H9 (cell line): ENCODE measurements at regions not wholly inside any gene's neighbourhood (a gene's known extent, or its start where the extent isn't known, plus 50 kb on each side); places are given as distances from the start of the nearest gene placed in this dataset.
"Not testable (repeated sequence)": the region's sequence is repeated elsewhere in the genome, so short reads cannot be mapped to it uniquely, and the experiment has no call there.

Experiments
- DNase-seq: peaks from one replicate; pipeline ENCODE4 v3.0.0-alpha.2; 2017
- H2AFZ ChIP-seq: one replicate; pipeline ENCODE4 v1.6.1; 2013; ENCODE audit warnings: mild to moderate bottlenecking, low read length, control low read depth, moderate library complexity
- H2AK5ac ChIP-seq: 2 replicates; pipeline ENCODE4 v1.6.1; 2013; ENCODE audit warnings: low read length, control low read depth, mixed read lengths; ENCODE audit not compliant: insufficient read length
- H2BK120ac ChIP-seq: one replicate; pipeline ENCODE4 v1.6.1; 2013; ENCODE audit warnings: low read depth, mild to moderate bottlenecking, low read length, control low read depth, inconsistent platforms; ENCODE audit not compliant: poor library complexity, severe bottlenecking
- H2BK12ac ChIP-seq: 2 replicates; pipeline ENCODE4 v1.6.1; 2013; ENCODE audit warnings: low read length, control low read depth, mixed read lengths, low read depth; ENCODE audit not compliant: insufficient read length
- H2BK15ac ChIP-seq: 2 replicates; pipeline ENCODE4 v1.6.1; 2013; ENCODE audit warnings: low read depth, low read length, control low read depth
- H2BK20ac ChIP-seq: one replicate; pipeline ENCODE4 v1.6.1; 2013; ENCODE audit warnings: low read depth, mild to moderate bottlenecking, low read length, control low read depth, inconsistent platforms; ENCODE audit not compliant: poor library complexity, severe bottlenecking
- H2BK5ac ChIP-seq: 2 replicates; pipeline ENCODE4 v1.6.1; 2013; ENCODE audit warnings: low read length, control low read depth, mixed read lengths; ENCODE audit not compliant: insufficient read length
- H3K14ac ChIP-seq: 2 replicates; pipeline ENCODE4 v1.6.1; 2013; ENCODE audit warnings: low read length, control low read depth; ENCODE audit not compliant: insufficient read depth
- H3K18ac ChIP-seq: 2 replicates; pipeline ENCODE4 v1.6.1; 2013; ENCODE audit warnings: low read depth, mild to moderate bottlenecking, mixed read lengths, low read length, control low read depth; ENCODE audit not compliant: insufficient read length
- H3K23ac ChIP-seq: 2 replicates; pipeline ENCODE4 v1.6.1; 2013; ENCODE audit warnings: low read length, control low read depth, mixed read lengths, low read depth; ENCODE audit not compliant: insufficient read length
- H3K23me2 ChIP-seq: 2 replicates; pipeline ENCODE4 v1.6.1; 2013; ENCODE audit warnings: low read depth, mild to moderate bottlenecking, mixed read lengths, low read length, control low read depth; ENCODE audit not compliant: insufficient read length, poor library complexity, severe bottlenecking
- H3K27ac ChIP-seq: 2 replicates; pipeline ENCODE4 v1.5.1; 2013; ENCODE audit warnings: low read length, control low read depth, mixed read lengths, low read depth; ENCODE audit not compliant: insufficient read length
- H3K27me3 ChIP-seq: 2 replicates; pipeline ENCODE4 v1.6.1; 2013; ENCODE audit warnings: low read length, control low read depth, inconsistent platforms; ENCODE audit not compliant: insufficient read depth
- H3K4ac ChIP-seq: 2 replicates; pipeline ENCODE4 v1.6.1; 2013; ENCODE audit warnings: low read depth, mild to moderate bottlenecking, control low read depth, inconsistent platforms, low read length, moderate library complexity
- H3K4me1 ChIP-seq: 2 replicates; pipeline ENCODE4 v1.6.1; 2013; ENCODE audit warnings: low read length, control low read depth, inconsistent platforms; ENCODE audit not compliant: insufficient read depth
- H3K4me2 ChIP-seq: 2 replicates; pipeline ENCODE4 v1.6.1; 2013; ENCODE audit warnings: low read length, control low read depth, mixed read lengths; ENCODE audit not compliant: insufficient read length, insufficient read depth
- H3K56ac ChIP-seq: 2 replicates; pipeline ENCODE4 v1.6.1; 2013; ENCODE audit warnings: low read depth, mild to moderate bottlenecking, mixed read lengths, low read length, control low read depth; ENCODE audit not compliant: insufficient read length
- H3K79me1 ChIP-seq: 2 replicates; pipeline ENCODE4 v1.6.1; 2013; ENCODE audit warnings: low read depth, mild to moderate bottlenecking, moderate library complexity, low read length, control low read depth, inconsistent platforms; ENCODE audit not compliant: insufficient read depth, poor library complexity, severe bottlenecking
- H3K79me2 ChIP-seq: 2 replicates; pipeline ENCODE4 v1.6.1; 2013; ENCODE audit warnings: low read length, control low read depth, inconsistent platforms; ENCODE audit not compliant: insufficient read depth
- H3K9ac ChIP-seq: 2 replicates; pipeline ENCODE4 v1.6.1; 2013; ENCODE audit warnings: low read length, control low read depth, mixed read lengths; ENCODE audit not compliant: insufficient read length; ENCODE audit errors: extremely low read depth
- H3K9me3 ChIP-seq: one replicate; pipeline ENCODE4 v1.6.1; 2013; ENCODE audit warnings: low read depth, low read length, inconsistent platforms; ENCODE audit not compliant: control insufficient read depth
- H3T11ph ChIP-seq: one replicate; pipeline ENCODE4 v1.6.1; 2013; ENCODE audit warnings: mild to moderate bottlenecking, low read length, control low read depth, inconsistent platforms
- H4K20me1 ChIP-seq: one replicate; pipeline ENCODE4 v1.6.1; 2013; ENCODE audit not compliant: control insufficient read depth, insufficient read length, insufficient read depth
- H4K5ac ChIP-seq: 2 replicates; pipeline ENCODE4 v1.6.1; 2013; ENCODE audit warnings: low read depth, mild to moderate bottlenecking, mixed read lengths, low read length, control low read depth; ENCODE audit not compliant: insufficient read length
- H4K8ac ChIP-seq: replicated peaks from 2 replicates; pipeline ENCODE4 v1.6.1; 2013; ENCODE audit warnings: low read length, control low read depth, mixed read lengths, low read depth; ENCODE audit not compliant: insufficient read length
- H4K91ac ChIP-seq: 2 replicates; pipeline ENCODE4 v1.6.1; 2013; ENCODE audit warnings: low read depth, mild to moderate bottlenecking, moderate library complexity, mixed read lengths, low read length, control low read depth; ENCODE audit not compliant: insufficient read length
- H3K27ac Mint-ChIP-seq, 3 experiments: 2 replicates in 2 of 3; 3 replicates in 1 of 3; pipeline ENCODE4 v1.8.0; 2020 to 2021; ENCODE audit warnings: mixed read lengths in 3 of 3, mild to moderate bottlenecking in 1 of 3, moderate library complexity in 1 of 3
- H3K27me3 Mint-ChIP-seq: 2 replicates; pipeline ENCODE4 v1.8.0; 2021; ENCODE audit warnings: low read depth, mild to moderate bottlenecking, moderate library complexity, mixed read lengths
- H3K36me3 Mint-ChIP-seq, 3 experiments: 2 replicates in 2 of 3; 3 replicates in 1 of 3; pipeline ENCODE4 v1.8.0; 2020 to 2021; ENCODE audit warnings: low read depth in 3 of 3, mixed read lengths in 3 of 3; ENCODE audit not compliant: insufficient read depth in 1 of 3
- H3K4me1 Mint-ChIP-seq, 2 experiments: 2 replicates each; pipeline ENCODE4 v1.8.0; 2020; ENCODE audit warnings: mixed read lengths in 2 of 2
- H3K4me3 Mint-ChIP-seq, 2 experiments: 2 replicates in 1 of 2; 3 replicates in 1 of 2; pipeline ENCODE4 v1.8.0; 2020 to 2021; ENCODE audit warnings: mild to moderate bottlenecking in 2 of 2, mixed read lengths in 2 of 2, moderate library complexity in 1 of 2
- H3K9me3 Mint-ChIP-seq, 2 experiments: 2 replicates in 1 of 2; 3 replicates in 1 of 2; pipeline ENCODE4 v1.8.0; 2020; ENCODE audit warnings: mild to moderate bottlenecking in 2 of 2, mixed read lengths in 2 of 2, moderate library complexity in 1 of 2

DNA sequence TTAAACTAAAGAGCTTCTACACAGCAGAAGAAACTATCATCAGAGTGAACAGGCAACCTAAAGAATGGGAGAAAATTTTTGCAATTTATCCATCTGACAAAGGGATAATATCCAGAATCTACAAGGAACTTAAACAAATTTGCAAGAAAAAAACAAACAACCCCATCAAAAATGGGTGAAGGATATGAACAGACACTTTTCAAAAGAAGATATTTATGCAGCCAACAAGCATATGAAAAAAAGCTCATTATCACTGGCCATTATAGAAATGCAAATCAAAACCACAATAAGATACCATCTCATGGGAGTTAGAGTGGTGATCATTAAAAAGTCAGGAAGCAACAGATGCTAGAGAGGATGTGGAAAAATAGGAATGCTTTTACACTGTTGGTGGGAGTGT, 82.5 kb upstream of the GRIN3A start:
- H3K23ac ChIP-seq, H3K27me3 Mint-ChIP-seq, H3K79me2 ChIP-seq, H3T11ph ChIP-seq, H3K14ac ChIP-seq, H3K9me3 ChIP-seq, H3K9ac ChIP-seq, H3K23me2 ChIP-seq, H3K18ac ChIP-seq, H3K27ac Mint-ChIP-seq, H2BK15ac ChIP-seq, H2BK12ac ChIP-seq, H4K20me1 ChIP-seq, H2BK5ac ChIP-seq, H4K91ac ChIP-seq, H3K36me3 Mint-ChIP-seq, H3K4me1 ChIP-seq, H2AK5ac ChIP-seq, DNase-seq, H3K27ac ChIP-seq, H3K4me2 ChIP-seq, H3K4ac ChIP-seq, H2BK20ac ChIP-seq, H3K27me3 ChIP-seq, H3K79me1 ChIP-seq, H2BK120ac ChIP-seq, H3K4me3 Mint-ChIP-seq, H3K4me1 Mint-ChIP-seq, H3K56ac ChIP-seq, H4K8ac ChIP-seq, H2AFZ ChIP-seq, H4K5ac ChIP-seq: not testable (repeated sequence)
- peaks cover 12 to 13% of the 10 kb centered on the region in 2 experiments; a peak in 4 of 5 replicates for H3K9me3 Mint-ChIP-seq
